SK-N-SH (cell line): ENCODE measurements at regions not wholly inside any gene's neighbourhood (a gene's known extent, or its start where the extent isn't known, plus 50 kb on each side); places are given as distances from the start of the nearest gene placed in this dataset.
A peak's percentile ranks its signal among the peaks of the same experiment; 100 is the strongest.

Experiments used
- CTCF ChIA-PET: fragments of 300-600, 350-600 bp; formaldehyde crosslinking; extraction: SDS; loops from one replicate; lab custom pipeline; 2021; lab: Yijun Ruan, JAX
- POLR2A ChIA-PET: fragments of 350-600 bp; sonication (Branson Sonifier 250); formaldehyde crosslinking; extraction: SDS; loops from one replicate; lab custom pipeline; 2020; ENCODE audit warnings: antibody characterized with exemption, inconsistent platforms; lab: Yijun Ruan, JAX
- DNase-seq: peaks from one replicate; pipeline ENCODE4 v3.0.0; 2012
- H2AFZ ChIP-seq: fragments of 200-600 bp; sonication (generic); 2 replicates; pipeline ENCODE4 v1.8.1; 2016; ENCODE audit warnings: antibody characterized with exemption, mild to moderate bottlenecking, low read depth
- H3F3A ChIP-seq: fragments of 200-600 bp; sonication (generic); replicated peaks from 2 replicates; pipeline ENCODE3; 2016; ENCODE audit warnings: antibody characterized with exemption, mild to moderate bottlenecking; ENCODE audit not compliant: insufficient read depth
- H3K27ac ChIP-seq, 2 experiments: fragments of 200-500 bp in 1 of 2; fragments of 200-600 bp in 1 of 2; sonication (Bioruptor generic) in 1 of 2; sonication (generic), shearing (Covaris generic) in 1 of 2; 2 replicates each; pipeline versions ENCODE4 v1.5.1 to v1.6.1; 2014 to 2016; ENCODE audit warnings: low read depth in 2 of 2, inconsistent platforms in 1 of 2, low read length in 1 of 2, mild to moderate bottlenecking in 1 of 2, mixed read lengths in 1 of 2
- H3K27me3 ChIP-seq: fragments of 200-600 bp; sonication (generic), shearing (Covaris generic); 2 replicates; pipeline ENCODE4 v1.6.1; 2016; ENCODE audit warnings: mixed run types; ENCODE audit not compliant: insufficient read depth
- H3K36me3 ChIP-seq, 2 experiments: fragments of 200-500 bp in 1 of 2; fragments of 200-600 bp in 1 of 2; sonication (Bioruptor generic) in 1 of 2; sonication (generic) in 1 of 2; replicated peaks in 1 of 2; 2 replicates each; pipeline versions ENCODE3 to v1.5.1; 2014 to 2016; ENCODE audit warnings: low read length in 1 of 2, mild to moderate bottlenecking in 1 of 2; ENCODE audit not compliant: insufficient read depth in 2 of 2, control insufficient read depth in 1 of 2
- H3K4me1 ChIP-seq, 2 experiments: fragments of 200-500 bp in 1 of 2; fragments of 200-600 bp in 1 of 2; sonication (Bioruptor generic) in 1 of 2; sonication (generic), shearing (Covaris generic) in 1 of 2; 2 replicates each; pipeline versions ENCODE4 v1.5.1 to v1.6.1; 2014 to 2016; ENCODE audit warnings: low read depth in 1 of 2, low read length in 1 of 2, mixed run types in 1 of 2; ENCODE audit not compliant: insufficient read depth in 2 of 2, control insufficient read depth in 1 of 2
- H3K4me2 ChIP-seq: fragments of 200-600 bp; sonication (generic), shearing (Covaris generic); 2 replicates; pipeline ENCODE4 v1.6.1; 2017; ENCODE audit warnings: mixed run types
- H3K4me3 ChIP-seq, 2 experiments: fragments of 200-500 bp in 1 of 2; fragments of 200-600 bp in 1 of 2; sonication (Bioruptor generic) in 1 of 2; sonication (generic), shearing (Covaris generic) in 1 of 2; 2 replicates each; pipeline versions ENCODE4 v1.5.1 to v1.8.1; 2014 to 2016; ENCODE audit warnings: low read depth in 2 of 2, inconsistent platforms in 1 of 2, low read length in 1 of 2, mild to moderate bottlenecking in 1 of 2, mixed read lengths in 1 of 2, moderate library complexity in 1 of 2
- H3K79me2 ChIP-seq: fragments of 200-600 bp; sonication (generic); 2 replicates; pipeline ENCODE4 v1.8.1; 2017; ENCODE audit warnings: mild to moderate bottlenecking; ENCODE audit not compliant: insufficient read depth
- H3K9ac ChIP-seq: fragments of 200-600 bp; sonication (generic); 2 replicates; pipeline ENCODE4 v1.6.1; 2017; ENCODE audit warnings: mixed run types
- H3K9me2 ChIP-seq: fragments of 200-600 bp; sonication (generic); 2 replicates; pipeline ENCODE4 v1.6.1; 2017; ENCODE audit warnings: mixed run types
- H3K9me3 ChIP-seq: fragments of 200-600 bp; sonication (generic); 2 replicates; pipeline ENCODE4 v1.6.1; 2017; ENCODE audit warnings: mixed run types, mild to moderate bottlenecking, moderate library complexity
- H4K20me1 ChIP-seq: fragments of 200-600 bp; sonication (generic); 2 replicates; pipeline ENCODE4 v1.6.1; 2017; ENCODE audit warnings: mild to moderate bottlenecking, mixed run types; ENCODE audit not compliant: insufficient read depth
- CHD2 ChIP-seq: fragments of 150-350 bp; IDR thresholded peaks from 2 replicates; pipeline ENCODE4 v1.6.1; 2018; ENCODE audit warnings: low read length; ENCODE audit not compliant: partially characterized antibody
- EP300 ChIP-seq, 2 experiments: IDR thresholded peaks; 2 replicates each; pipeline versions ENCODE4 v1.4.0 to v1.6.1; 2012; ENCODE audit warnings: borderline replicate concordance in 1 of 2, low read depth in 1 of 2, low read length in 1 of 2
- FOSL2 ChIP-seq: IDR thresholded peaks from 2 replicates; pipeline ENCODE4 v1.4.0; 2012; ENCODE audit warnings: low read depth, mild to moderate bottlenecking, moderate library complexity, borderline replicate concordance
- FOXJ3 ChIP-seq: sonication (generic); formaldehyde crosslinking; IDR thresholded peaks from 2 replicates; pipeline ENCODE4 v1.5.1; 2020; ENCODE audit warnings: mild to moderate bottlenecking, missing genetic modification reagents
- FOXM1 ChIP-seq: IDR thresholded peaks from 2 replicates; pipeline ENCODE4 v1.4.0; 2012; ENCODE audit warnings: low read depth, mild to moderate bottlenecking
- MEF2A ChIP-seq: IDR thresholded peaks from 2 replicates; pipeline ENCODE4 v1.4.0; 2012; ENCODE audit warnings: low read depth, borderline replicate concordance
- RAD21 ChIP-seq: IDR thresholded peaks from 2 replicates; pipeline ENCODE4 v1.6.1; 2012; ENCODE audit warnings: mild to moderate bottlenecking, low read length
- RCOR1 ChIP-seq: fragments of 150-350 bp; IDR thresholded peaks from 2 replicates; pipeline ENCODE4 v1.6.1; 2017; ENCODE audit warnings: antibody characterized with exemption, low read length
- RXRA ChIP-seq: IDR thresholded peaks from 2 replicates; pipeline ENCODE4 v1.4.0; 2012; ENCODE audit warnings: low read depth, mild to moderate bottlenecking, borderline replicate concordance
- SMC3 ChIP-seq: IDR thresholded peaks from 2 replicates; pipeline ENCODE4 v1.6.1; 2012; ENCODE audit warnings: low read depth, low read length, improper control_type of control experiment
- TAF1 ChIP-seq: IDR thresholded peaks from 2 replicates; pipeline ENCODE4 v1.6.1; 2012; ENCODE audit warnings: low read depth, mild to moderate bottlenecking, low read length, moderate library complexity, borderline replicate concordance
- TCF12 ChIP-seq: IDR thresholded peaks from 2 replicates; pipeline ENCODE4 v1.4.0; 2012
- WGBS: methylation state at CpG from one replicate; pipeline ENCODE4 v1.1.6; 2017; ENCODE audit warnings: low lambda C conversion rate; 5-methylcytosine and 5-hydroxymethylcytosine counted together
- TF ChIP-seq, protein P1 (sequence below): IDR thresholded peaks from 2 replicates; pipeline ENCODE4 v1.4.0; 2012; ENCODE audit warnings: low read depth, borderline replicate concordance
- TF ChIP-seq, protein P2 (sequence below): fragments of 200-600 bp; sonication (generic); IDR thresholded peaks from 2 replicates; pipeline ENCODE4 v1.6.1; 2017; ENCODE audit warnings: antibody characterized with exemption, mild to moderate bottlenecking, moderate library complexity
- TF ChIP-seq, protein P3 (sequence below): IDR thresholded peaks from 2 replicates; pipeline ENCODE4 v1.4.0; 2012; ENCODE audit warnings: low read depth
- TF ChIP-seq, protein P4 (sequence below): fragments of 150-350 bp; IDR thresholded peaks from 2 replicates; pipeline ENCODE4 v1.6.1; 2016; ENCODE audit warnings: mild to moderate bottlenecking, low read depth, low read length
- TF ChIP-seq, protein P5 (sequence below): IDR thresholded peaks from 2 replicates; pipeline ENCODE4 v1.6.1; 2012; ENCODE audit warnings: mild to moderate bottlenecking, low read depth, low read length, moderate library complexity

DNA sequence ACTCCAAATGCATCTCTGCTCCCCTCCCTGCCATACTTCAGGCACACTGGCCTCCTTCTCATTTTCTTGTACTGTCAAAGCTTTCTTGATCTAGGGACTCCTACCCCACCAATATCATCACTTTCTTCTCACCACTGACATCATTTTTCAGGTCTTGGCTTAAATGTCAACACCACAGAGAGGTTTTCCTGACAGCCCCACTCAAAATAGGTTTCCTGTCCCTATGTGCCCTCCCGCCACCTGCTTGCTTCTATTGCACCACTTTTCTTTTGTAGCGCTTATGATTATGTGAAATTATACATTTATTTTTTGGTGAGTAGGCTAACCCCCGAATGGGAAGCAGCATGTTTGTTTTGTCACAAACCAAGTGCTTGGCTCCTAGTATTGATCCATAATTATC lies 164.6 kb downstream of the NDFIP2 start:
- 71% methylated on average over 3 of the region's 3 CpGs for WGBS

More for the DNA sequence above, 164.6 kb downstream of the NDFIP2 start:
- CTCF ChIA-PET = no interaction called here
- H3K4me1 ChIP-seq = peaks cover 4 to 28% of the 10 kb centered on the region in 2 experiments; a peak in 2 of 4 replicates
- POLR2A ChIA-PET = no interaction called here
- no peaks in the 10 kb centered on the region for H3K79me2 ChIP-seq
- H3K27me3 ChIP-seq = no peaks in the 10 kb centered on the region
- H3K9me2 ChIP-seq = no peaks in the 10 kb centered on the region
- H2AFZ ChIP-seq = no peak overlapping the region
- H3K9ac ChIP-seq = no peak overlapping the region
- H3K4me2 ChIP-seq = no peak overlapping the region
- H3K9me3 ChIP-seq = no peaks in the 10 kb centered on the region
- H4K20me1 ChIP-seq = no peaks in the 10 kb centered on the region
- H3F3A ChIP-seq = no peaks in the 10 kb centered on the region
- no peak overlapping the region for H3K4me3 ChIP-seq
- no peak for TF ChIP-seq TCF12
- no peak for TF ChIP-seq RXRA
- TF ChIP-seq, protein P1, sequence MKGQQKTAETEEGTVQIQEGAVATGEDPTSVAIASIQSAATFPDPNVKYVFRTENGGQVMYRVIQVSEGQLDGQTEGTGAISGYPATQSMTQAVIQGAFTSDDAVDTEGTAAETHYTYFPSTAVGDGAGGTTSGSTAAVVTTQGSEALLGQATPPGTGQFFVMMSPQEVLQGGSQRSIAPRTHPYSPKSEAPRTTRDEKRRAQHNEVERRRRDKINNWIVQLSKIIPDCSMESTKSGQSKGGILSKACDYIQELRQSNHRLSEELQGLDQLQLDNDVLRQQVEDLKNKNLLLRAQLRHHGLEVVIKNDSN = no peak
- no peak for TF ChIP-seq SMC3
- no peak for TF ChIP-seq FOXJ3
- TF ChIP-seq, protein P2, sequence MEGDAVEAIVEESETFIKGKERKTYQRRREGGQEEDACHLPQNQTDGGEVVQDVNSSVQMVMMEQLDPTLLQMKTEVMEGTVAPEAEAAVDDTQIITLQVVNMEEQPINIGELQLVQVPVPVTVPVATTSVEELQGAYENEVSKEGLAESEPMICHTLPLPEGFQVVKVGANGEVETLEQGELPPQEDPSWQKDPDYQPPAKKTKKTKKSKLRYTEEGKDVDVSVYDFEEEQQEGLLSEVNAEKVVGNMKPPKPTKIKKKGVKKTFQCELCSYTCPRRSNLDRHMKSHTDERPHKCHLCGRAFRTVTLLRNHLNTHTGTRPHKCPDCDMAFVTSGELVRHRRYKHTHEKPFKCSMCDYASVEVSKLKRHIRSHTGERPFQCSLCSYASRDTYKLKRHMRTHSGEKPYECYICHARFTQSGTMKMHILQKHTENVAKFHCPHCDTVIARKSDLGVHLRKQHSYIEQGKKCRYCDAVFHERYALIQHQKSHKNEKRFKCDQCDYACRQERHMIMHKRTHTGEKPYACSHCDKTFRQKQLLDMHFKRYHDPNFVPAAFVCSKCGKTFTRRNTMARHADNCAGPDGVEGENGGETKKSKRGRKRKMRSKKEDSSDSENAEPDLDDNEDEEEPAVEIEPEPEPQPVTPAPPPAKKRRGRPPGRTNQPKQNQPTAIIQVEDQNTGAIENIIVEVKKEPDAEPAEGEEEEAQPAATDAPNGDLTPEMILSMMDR = no peak
- no peak for TF ChIP-seq RCOR1
- TF ChIP-seq, protein P3, sequence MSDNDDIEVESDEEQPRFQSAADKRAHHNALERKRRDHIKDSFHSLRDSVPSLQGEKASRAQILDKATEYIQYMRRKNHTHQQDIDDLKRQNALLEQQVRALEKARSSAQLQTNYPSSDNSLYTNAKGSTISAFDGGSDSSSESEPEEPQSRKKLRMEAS = no peak
- no peak for TF ChIP-seq CHD2
- TF ChIP-seq TAF1 = no peak
- TF ChIP-seq FOXM1 = no peak
- TF ChIP-seq RAD21 = no peak
- no peak for TF ChIP-seq MEF2A
- TF ChIP-seq FOSL2 = no peak
- TF ChIP-seq, protein P4, sequence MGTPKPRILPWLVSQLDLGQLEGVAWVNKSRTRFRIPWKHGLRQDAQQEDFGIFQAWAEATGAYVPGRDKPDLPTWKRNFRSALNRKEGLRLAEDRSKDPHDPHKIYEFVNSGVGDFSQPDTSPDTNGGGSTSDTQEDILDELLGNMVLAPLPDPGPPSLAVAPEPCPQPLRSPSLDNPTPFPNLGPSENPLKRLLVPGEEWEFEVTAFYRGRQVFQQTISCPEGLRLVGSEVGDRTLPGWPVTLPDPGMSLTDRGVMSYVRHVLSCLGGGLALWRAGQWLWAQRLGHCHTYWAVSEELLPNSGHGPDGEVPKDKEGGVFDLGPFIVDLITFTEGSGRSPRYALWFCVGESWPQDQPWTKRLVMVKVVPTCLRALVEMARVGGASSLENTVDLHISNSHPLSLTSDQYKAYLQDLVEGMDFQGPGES = no peak
- no peak for TF ChIP-seq EP300 (IDR thresholded peaks at IDR 0.05; ENCODE audit: borderline replicate concordance in 1 of 2, low read depth in 1 of 2, low read length in 1 of 2)
- TF ChIP-seq, protein P5, sequence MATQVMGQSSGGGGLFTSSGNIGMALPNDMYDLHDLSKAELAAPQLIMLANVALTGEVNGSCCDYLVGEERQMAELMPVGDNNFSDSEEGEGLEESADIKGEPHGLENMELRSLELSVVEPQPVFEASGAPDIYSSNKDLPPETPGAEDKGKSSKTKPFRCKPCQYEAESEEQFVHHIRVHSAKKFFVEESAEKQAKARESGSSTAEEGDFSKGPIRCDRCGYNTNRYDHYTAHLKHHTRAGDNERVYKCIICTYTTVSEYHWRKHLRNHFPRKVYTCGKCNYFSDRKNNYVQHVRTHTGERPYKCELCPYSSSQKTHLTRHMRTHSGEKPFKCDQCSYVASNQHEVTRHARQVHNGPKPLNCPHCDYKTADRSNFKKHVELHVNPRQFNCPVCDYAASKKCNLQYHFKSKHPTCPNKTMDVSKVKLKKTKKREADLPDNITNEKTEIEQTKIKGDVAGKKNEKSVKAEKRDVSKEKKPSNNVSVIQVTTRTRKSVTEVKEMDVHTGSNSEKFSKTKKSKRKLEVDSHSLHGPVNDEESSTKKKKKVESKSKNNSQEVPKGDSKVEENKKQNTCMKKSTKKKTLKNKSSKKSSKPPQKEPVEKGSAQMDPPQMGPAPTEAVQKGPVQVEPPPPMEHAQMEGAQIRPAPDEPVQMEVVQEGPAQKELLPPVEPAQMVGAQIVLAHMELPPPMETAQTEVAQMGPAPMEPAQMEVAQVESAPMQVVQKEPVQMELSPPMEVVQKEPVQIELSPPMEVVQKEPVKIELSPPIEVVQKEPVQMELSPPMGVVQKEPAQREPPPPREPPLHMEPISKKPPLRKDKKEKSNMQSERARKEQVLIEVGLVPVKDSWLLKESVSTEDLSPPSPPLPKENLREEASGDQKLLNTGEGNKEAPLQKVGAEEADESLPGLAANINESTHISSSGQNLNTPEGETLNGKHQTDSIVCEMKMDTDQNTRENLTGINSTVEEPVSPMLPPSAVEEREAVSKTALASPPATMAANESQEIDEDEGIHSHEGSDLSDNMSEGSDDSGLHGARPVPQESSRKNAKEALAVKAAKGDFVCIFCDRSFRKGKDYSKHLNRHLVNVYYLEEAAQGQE = no peak
- TF ChIP-seq, all 33 proteins: peak for 0
- Histone ChIP-seq H3K36me3 (no peaks in the 10 kb centered on the region), H3K27ac (peak overlapping the region in 1 of 2 experiments; percentile 99; a peak in 2 of 4 replicates)
- no peak for DNase-seq
